Stimulated activated CD8-positive, alpha-beta memory T cell treated with anti-CD3 and anti-CD28 coated beads, Interleukin-7, amount 100 ng/mL, for 4 hours (primary cell): ENCODE measurements at regions not wholly inside any gene's neighbourhood (a gene's known extent, or its start where the extent isn't known, plus 50 kb on each side); places are given as distances from the start of the nearest gene placed in this dataset.

ENCODE experiments used
- DNase-seq, 2 donors: peaks; one replicate each; pipeline ENCODE4 v3.0.0-alpha.2; 2020; ENCODE audit warnings: low read depth in 2 of 2

- no peak for DNase-seq
These were observed 148.3 kb upstream of the GJB5 start for GRCh38 chr1:34606504-34606903.

GRCh38 chr1:34610063-34610462 is 144.8 kb upstream of the GJB5 start:
- DNase-seq: no peak

- DNase-seq: no peak
These were observed 143.3 kb upstream of the GJB5 start for GRCh38 chr1:34611571-34611970.

- DNase-seq: no peak
These were observed 142.6 kb upstream of the GJB5 start for GRCh38 chr1:34612091-34612827.

GRCh38 chr1:34617321-34618118 is 137.3 kb upstream of the GJB5 start:
- DNase-seq: no peak

- no peak for DNase-seq
These were observed 136.5 kb upstream of the GJB5 start for GRCh38 chr1:34618381-34618780.

GRCh38 chr1:34619256-34619655 is 135.6 kb upstream of the GJB5 start:
- DNase-seq: no peak

GRCh38 chr1:34621916-34622315 is 132.9 kb upstream of the GJB5 start:
- no peak for DNase-seq

- DNase-seq: no peak
These were observed 129.3 kb upstream of the GJB5 start for GRCh38 chr1:34625521-34626015.

GRCh38 chr1:34627465-34628240 is 127.2 kb upstream of the GJB5 start:
- DNase-seq: no peak

- DNase-seq: no peak
These were observed 123.7 kb upstream of the GJB5 start for GRCh38 chr1:34631126-34631525.

GRCh38 chr1:34639701-34640100 is 115.1 kb upstream of the GJB5 start:
- DNase-seq: no peak

GRCh38 chr1:34640654-34641401 is 114.0 kb upstream of the GJB5 start:
- DNase-seq: no peak

GRCh38 chr1:34642679-34643078 is 112.2 kb upstream of the GJB5 start:
- DNase-seq: no peak

GRCh38 chr1:34645109-34645688 is 109.6 kb upstream of the GJB5 start:
- DNase-seq: no peak

GRCh38 chr1:34645919-34646318 is 108.9 kb upstream of the GJB5 start:
- DNase-seq: no peak

GRCh38 chr1:34648501-34648900 is 106.3 kb upstream of the GJB5 start:
- DNase-seq: no peak

GRCh38 chr1:34650090-34650489 is 104.8 kb upstream of the GJB5 start:
- no peak for DNase-seq

- DNase-seq: no peak
These were observed 104.0 kb upstream of the GJB5 start for GRCh38 chr1:34650800-34651199.

- DNase-seq: no peak
These were observed 101.7 kb upstream of the GJB5 start for GRCh38 chr1:34653110-34653509.

GRCh38 chr1:34655206-34655874 is 99.5 kb upstream of the GJB5 start:
- no peak for DNase-seq
